ENCODE measurements at regions not wholly inside any gene's neighbourhood (a gene's known extent, or its start where the extent isn't known, plus 50 kb on each side); places are given as distances from the start of the nearest gene placed in this dataset.
"Not testable (repeated sequence)": the region's sequence is repeated elsewhere in the genome, so short reads cannot be mapped to it uniquely, and the experiment has no call there.

DNA sequence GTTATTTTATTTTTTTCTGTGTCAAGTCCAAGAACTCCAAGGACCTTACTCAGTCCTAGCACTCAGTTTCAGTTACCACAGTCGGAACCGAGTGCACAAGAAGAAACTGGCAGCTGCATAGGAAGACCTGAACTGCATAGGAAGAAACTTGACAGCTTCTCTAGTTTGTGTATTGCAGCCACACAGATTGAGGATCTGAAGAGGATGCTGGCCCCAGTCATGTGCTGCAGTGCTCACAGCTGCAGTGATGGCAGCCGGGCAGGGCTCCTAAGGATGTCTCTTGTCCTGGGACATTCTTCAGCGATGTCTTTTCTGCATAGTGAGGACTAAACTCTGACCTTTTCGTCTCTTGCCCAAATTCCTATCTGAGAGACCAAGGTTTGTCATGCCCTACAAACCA is 261.2 kb downstream of the STIM2 start:
- no peak for DNase-seq (ENCODE audit: low spot score)

DNA sequence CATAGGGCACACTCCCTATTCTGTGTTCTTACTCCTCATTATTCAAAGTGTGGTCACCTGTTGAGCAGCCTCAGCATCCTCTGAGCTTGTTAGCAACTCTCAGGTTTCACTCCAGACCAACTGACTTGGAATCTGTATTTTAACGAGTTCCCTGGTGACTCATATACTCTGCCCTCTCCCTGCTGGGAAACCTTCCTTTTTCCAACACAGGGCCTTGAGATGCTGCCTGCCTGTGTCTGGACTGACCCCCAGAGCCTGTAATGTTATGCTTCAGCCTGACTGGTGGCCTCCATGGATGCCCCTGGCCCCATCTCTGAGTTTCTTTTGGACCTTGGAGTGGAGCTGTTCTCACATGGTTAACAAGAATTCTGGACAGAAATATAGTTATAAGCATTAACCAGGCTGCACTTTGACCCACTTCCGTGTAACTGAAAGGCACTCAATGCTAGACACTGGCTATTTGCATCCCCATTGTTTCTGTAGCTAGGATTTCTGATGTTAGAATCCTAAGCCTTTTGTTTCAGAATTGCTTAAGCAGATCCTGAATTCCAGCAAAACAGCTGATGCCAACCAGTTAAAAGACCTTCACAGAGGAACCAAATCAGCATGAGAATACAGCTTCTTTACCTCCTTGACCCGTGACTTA is 262.6 kb downstream of the STIM2 start:
- DNase-seq (ENCODE audit: low spot score): peak; percentile 5

DNA sequence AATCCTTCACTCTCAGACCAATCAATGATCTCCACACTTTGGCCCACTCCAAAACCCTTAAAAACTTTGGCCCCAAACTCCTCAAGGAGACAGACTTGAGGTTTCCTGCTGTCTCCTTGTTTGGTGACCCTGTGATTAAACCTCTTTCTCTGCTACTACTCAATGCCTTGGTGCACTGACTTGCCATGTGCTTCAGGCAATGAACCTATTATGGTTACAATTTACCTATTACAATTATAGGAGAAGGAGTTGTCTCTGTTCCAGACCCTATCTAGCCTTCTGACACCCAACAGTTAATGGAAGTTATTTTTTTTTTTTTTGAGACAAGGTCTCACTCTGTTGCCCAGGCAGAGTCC is 263.1 kb downstream of the STIM2 start:
- DNase-seq (ENCODE audit: low spot score): no peak

DNA sequence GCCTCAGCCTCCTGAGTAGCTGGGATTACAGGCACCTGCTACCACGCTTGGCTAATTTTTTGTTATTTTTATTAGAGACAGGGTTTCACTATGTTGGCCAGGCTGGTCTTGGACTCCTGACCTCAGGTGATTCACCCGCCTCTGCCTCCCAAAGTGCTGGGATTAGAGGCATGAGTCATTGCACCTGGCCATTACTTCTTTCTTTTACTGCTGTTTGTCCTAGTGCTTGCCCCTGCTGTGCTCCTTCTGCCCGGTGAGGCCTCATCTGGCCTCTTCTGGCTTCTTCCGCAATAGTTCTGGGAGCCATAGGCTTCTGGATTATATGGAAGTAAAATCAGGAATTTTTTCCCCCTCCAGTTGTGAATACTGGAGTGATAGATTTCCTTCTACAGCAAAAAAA is 266.3 kb downstream of the STIM2 start:
- DNase-seq (ENCODE audit: low spot score): not testable (repeated sequence)

DNA sequence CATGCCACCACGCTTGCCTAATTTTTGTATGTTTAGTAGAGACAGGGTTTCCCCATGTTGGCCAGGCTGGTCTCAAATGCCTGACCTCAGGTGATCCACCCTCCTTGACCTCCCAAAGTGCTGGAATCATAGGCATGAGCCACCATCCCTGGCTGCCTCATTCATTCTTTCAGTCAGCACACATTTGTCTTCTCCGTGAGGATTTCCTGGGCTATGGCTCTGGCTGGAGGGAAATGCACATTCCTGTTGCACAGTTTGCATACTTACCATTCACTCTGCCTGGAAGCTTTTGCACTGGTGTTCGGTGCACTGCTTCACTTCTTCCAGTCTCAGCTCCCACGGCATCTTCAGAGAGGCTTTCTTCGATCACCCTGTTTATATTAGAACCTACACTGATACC is 267.8 kb downstream of the STIM2 start:
- no peak for DNase-seq (ENCODE audit: low spot score)

DNA sequence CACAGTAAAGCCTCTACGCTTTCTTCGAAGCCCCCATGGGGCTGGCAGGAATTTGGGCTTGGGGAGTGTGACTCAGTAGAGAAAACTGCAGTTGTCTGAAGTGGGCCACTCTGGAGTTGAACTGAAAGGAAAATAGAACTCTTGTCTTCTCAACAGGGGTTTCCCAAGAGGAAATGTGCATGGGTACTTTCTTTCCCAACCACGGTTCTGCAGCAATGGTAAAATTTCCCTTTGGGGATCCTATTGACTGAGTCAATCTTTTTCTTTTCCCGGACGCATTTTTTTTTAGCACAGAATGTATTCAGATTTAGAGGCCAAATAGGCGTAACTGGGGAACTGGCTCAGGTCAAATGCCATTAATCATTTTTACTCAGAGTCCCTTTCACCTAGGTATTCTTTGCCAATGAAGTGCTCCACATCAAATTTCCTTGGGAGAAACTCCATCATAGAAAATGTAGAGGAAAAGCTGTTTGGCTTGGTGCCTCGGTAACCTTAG is 269.3 kb downstream of the STIM2 start:
- DNase-seq (ENCODE audit: low spot score): no peak

DNA sequence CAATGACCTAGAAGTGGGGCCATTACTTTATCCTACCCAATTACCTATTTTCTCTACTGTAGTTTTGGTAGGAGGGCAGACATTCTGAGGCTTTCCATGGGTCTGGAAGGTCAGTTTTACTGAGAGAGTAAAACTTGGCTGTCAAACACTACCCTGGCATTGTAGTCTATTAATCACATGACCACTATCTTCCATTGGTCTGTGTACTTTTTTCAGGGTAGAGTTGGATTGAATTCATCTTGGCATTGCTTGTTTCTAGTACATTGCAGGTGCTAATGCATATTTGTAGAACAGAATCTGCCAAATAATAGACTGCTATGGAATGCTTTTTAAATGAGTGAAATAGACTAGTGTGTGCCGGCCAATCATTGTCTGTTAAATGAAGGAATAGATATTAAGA is 271.9 kb downstream of the STIM2 start:
- DNase-seq (ENCODE audit: low spot score): no peak

DNA sequence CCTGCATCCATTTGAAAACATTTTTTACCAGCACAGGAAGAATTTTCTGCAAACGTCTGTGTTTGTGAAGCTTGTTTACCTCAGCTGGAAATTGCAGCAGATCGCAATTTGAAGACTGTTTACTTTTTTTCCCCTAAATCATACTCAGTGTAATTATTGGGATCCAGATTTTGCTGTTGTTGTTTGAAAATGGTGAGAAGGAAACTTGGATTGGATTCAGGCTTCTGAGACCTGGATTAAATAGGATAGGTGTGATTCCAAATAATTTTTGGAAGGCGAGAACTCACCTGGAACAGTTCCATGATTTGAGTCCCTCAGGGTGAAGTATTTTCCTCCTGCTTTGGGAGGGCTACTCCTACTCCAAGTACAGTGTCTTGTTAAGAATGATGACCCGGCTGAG is 279.8 kb downstream of the STIM2 start:
- no peak for DNase-seq (ENCODE audit: low spot score)

DNA sequence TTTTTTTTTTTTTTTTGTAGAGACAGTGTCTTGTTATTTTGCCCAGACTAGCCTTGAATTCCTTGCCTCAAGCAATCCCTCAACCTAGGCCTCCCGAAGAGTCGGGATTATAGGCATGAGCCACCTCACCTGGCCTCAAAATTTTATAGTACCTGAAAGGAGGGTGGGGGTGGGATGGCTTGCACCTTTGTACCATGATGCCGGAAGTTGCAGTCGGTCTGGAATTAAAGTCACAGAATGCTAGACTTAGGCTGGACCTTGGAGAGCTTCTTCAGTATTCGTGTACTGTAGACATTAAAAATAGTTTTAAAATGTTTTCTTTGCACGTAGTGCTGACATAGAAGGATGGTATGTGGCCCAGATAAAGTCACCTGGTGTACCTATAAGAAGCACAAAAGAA is 280.9 kb downstream of the STIM2 start:
- no peak for DNase-seq (ENCODE audit: low spot score)

DNA sequence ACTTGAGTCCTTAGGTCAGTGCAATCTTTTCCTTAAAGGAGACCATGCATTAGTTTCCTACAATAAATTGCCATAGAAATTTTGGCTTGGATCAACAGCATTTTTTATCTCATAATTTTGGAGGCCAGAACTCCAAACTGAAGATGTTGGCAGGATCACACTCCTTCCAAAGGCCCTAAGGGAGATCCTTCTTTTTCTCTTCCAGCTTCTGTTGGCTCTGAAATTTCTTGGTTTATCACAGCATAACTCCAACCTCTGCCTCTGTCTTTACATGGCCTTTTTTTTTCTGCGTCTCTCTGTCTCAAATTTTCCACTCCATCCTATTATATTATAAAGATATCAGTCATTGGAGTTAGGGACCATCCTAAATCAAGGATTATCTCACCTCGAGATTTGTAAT is 282.2 kb downstream of the STIM2 start:
- no peak for DNase-seq (ENCODE audit: low spot score)

DNA sequence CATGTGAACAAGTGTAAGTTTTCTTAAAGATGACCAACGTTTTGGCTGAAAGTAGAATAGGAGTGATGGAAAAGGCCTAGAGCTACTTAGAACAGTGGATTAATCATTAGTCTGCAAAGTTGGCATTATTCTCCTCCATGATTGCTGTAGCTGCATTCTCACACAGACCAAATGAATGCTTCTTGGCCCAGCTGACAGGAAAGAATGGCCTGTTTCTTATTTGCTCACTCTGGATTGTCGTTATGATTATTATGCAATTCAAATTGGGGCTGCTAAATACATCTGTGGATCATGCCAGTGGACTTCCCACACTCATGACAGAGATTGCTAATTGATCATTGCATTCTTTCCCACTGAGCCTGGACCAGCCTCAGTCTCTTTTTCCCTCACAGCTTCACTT is 285.0 kb downstream of the STIM2 start:
- no peak for DNase-seq (ENCODE audit: low spot score)

DNA sequence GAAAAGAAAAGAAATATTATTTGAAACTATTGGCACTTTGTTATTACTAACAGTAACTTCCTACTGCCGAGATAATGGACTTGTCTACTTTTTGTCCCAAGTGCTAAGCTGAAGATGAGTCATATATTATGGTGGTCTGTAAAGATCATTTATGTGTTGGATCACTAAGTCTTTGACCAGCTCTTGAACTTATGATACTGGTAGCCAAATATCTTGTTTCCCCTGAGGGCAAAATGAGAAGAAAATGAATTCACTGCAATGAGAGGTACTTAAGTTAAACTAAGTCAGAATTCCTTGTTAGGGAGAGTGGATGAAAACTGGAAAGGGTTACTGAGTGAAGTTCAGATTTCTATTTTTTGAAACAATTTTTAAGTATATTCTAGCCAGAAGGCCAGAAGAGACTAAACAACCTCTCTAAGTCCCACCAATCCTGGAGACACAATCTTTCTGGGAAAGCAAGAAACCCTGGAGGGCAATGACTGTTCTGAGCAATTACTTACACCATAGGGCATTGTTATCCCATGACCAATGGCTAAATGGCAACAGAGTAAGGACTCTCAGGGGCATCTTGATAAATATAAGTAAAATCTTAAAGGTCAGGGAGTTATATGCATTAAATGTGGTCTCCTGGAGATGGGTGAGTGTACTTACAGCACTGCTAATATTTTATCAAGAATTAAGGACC is 287.7 kb downstream of the STIM2 start:
- DNase-seq (ENCODE audit: low spot score): no peak

DNA sequence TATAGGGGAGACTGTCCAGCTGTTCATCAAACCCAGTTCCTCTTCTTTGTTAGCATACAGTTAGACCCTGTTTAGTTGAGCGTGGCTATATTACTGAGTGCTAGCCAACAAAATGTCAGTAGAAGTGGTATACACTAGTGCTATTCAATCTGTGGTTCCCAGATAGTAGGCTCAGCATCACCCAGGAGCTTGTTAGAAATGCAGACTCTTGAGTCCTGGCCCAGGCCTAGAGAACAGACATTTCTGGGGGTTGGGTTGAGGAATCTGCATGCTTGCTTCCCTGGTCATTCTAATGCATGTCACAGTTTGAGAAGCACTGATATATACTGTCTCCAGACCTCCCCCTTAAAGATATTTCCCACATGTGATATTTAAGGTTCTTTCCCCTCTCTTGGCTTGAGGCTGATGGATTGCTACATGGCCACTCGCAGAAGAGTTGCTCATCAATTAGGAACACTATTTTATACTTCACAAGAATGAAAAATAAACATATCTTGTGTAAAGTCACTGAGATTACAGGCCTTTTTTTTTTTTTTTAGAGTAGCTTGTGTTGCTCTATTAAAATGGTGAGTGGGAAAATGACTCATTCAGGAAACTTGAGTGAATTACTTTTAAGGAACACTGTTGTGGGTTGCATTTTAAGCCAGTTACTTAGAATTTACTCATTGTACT is 289.0 kb downstream of the STIM2 start:
- DNase-seq (ENCODE audit: low spot score): no peak

DNA sequence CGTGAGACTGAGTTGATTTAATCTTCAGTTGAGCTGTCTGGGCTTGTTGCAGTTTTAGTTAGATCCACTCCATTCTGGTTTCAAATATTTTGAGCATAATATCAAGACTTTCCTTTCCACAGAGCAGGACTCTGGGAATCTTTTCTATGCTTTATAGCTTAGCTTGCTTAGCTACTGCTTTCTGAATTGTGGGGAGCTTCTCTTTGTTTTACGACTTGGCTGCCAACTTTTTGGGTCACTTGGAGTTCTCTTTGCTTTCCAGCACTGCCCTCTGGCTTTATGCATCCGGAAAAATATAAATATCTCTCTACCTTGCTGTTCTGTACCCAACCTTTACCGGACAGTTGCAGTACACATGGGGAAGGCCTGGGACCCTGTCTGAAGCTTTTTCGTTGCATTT is 292.1 kb downstream of the STIM2 start:
- no peak for DNase-seq (ENCODE audit: low spot score)

DNA sequence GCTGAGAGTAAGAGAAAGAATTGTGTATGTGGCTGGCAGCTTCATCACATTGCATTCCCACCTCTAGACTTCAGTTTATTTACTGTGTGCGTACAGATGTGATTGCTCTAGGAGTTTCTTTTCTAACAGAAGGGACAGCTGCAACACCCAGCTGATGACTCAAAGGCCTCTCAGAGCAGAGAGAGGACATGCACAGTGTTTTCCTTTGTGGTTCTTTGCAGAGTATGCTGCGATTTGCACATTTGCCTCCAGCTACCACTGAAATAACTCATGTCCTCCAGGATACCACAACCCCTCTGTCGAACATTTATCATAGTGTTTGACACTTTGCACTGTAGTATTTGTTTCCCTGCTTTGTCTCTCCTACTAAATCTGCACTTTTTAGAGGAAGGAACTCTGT is 294.1 kb downstream of the STIM2 start:
- DNase-seq (ENCODE audit: low spot score): no peak

DNA sequence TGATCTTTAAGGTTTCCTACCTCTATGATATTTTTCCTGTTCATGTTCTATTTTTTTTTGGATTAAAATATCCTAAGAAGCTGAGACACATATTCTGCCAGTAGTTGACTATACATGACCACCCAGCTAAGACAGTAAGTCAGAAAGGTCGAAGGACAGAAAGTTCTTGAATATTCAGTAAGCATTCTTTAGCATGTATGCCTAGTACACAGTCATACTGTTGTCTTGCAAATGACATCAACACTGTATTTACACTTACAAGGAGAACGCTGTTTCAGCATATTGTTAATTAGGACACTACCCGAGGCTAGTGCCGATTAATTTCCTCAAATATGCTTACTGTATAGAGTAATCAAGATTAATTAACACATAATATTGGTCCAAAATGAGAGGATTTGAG is 300.6 kb downstream of the STIM2 start:
- DNase-seq (ENCODE audit: low spot score): no peak

DNA sequence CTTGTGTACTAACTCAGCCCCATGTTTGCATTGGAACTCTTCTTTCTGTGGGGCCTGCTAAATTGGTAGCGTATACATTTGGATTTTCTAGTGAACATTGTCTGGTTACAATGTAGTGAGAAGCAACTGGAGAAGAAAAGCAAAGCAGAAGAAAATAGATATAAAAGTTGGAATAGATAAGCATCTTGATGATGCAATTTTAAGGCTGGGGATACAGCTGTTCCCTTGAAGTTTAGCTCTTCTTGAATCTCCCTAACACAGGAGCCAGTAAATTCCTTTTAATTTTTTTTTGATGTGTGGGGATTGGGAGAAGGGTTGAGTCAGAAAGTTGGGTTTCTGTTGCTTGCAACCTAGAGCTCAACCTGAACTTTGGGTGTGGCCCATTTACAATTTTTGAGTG is 308.1 kb downstream of the STIM2 start:
- no peak for DNase-seq (ENCODE audit: low spot score)

DNA sequence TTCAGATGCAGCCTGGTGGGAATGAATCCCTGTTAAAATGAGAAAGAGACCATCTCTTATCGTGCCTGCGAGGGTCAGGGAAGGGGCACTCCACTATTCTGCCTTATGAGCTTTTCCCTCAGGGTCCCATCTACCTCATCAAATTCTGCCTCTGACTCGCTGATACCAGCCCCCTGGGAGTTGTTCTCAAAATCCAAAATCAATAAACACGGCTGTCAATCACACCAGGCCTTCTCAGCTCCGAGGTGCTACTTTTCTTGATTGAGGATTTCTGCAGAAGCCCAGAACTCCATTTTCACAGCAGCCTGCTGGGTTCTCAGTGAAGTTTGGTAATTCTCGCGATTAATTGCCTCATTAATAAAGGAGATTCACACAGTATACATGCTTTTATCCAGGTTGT is 312.6 kb downstream of the STIM2 start:
- DNase-seq (ENCODE audit: low spot score): no peak

DNA sequence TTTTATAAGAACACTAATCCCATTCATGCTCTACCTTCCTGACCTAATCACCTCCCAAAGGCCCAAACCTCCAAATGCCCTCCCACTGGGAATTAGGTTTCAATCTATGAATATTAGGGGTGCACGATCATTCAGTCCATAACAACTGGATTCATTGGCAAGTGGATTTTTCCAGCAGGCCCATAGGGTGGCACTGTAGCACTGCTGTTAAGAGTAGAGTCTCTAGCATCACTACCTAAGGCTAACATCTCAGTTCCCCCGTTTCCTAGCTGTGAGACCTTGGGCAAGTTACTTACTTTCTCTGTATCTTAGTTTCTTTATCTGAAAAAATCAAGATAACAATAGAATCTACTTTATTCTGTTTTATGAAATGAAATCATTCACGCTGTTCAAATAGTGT is 315.8 kb downstream of the STIM2 start:
- peak; percentile 32 for DNase-seq (ENCODE audit: low spot score)

DNA sequence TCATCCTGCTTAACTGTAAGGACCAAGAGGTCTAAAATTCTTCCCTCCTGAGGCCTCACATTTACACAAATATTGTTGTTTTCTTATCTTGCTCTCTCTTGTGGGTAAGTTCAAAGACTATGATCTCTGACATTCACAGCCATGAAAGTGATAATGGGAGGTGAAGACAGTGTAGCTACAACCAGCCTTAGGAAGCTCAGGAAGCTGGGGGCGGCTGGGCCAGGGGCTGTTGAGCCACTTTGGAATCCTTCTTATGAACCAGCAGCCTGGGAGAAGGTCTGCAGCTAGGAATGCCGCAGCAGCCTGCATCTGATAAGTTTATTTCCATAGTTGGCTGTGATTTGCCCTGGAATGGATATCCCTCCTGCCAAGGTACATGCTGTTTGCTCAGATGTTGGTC is 316.2 kb downstream of the STIM2 start:
- no peak for DNase-seq (ENCODE audit: low spot score)

DNA sequence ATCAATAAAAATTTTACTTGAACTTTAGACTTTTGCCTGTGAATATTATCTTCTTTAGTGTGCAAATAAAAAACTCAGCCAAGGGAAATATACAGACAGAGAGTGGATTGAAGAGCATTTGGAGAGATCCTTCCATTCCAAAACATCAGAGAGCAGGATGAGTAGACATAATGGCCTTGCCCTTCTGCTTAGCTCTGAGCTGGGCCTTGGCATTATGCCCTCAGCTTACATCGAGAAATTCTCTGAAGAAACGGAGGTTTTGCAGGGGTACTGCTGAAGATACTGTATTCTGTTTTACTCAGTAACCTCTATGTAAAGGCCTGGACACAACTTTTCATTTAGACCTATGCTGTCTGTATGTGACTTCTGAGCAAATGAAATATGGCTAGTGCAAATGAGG is 317.4 kb downstream of the STIM2 start:
- DNase-seq (ENCODE audit: low spot score): no peak

DNA sequence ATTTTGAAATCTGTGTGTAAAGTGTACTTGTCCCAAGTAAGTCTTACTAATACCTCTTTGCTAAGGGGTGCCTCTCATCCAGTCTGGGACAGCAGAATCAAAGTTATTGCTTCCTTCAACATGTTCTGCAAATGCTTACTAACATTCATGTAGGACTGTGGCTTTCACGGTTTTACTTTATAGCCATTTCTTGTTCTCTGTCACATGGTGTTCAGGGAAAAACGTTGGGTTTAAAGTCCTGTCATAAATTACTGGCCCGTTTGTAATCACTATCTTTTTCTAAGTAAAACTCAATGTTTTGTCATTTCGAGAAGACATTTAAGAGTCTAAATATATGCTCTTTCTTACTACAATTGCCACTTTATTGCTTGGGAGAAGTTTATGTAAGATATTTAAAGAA is 321.1 kb downstream of the STIM2 start:
- DNase-seq (ENCODE audit: low spot score): no peak

DNA sequence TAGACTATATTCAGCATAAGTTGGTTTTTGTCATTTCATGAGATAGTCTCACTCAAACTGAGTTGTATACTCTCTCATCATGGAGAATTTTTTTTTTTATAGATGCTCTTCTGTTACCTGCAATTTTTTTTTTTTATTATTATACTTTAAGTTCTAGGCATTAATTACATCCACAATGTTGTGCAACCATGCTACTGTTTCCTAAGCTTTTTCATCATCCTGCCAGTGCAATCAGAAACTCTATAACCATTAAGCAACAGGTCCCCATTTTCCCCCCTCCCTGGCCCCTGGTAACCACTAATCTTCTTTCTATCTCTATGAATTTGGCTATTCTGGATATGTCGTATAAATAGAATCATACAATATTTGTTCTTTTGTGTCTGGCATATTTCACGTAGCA is 321.6 kb downstream of the STIM2 start:
- no peak for DNase-seq (ENCODE audit: low spot score)

Measured in putamen (tissue), 1 donor.